SIG-M5 (cell line): ENCODE measurements at regions not wholly inside any gene's neighbourhood (a gene's known extent, or its start where the extent isn't known, plus 50 kb on each side); places are given as distances from the start of the nearest gene placed in this dataset.
"Not testable (repeated sequence)": the region's sequence is repeated elsewhere in the genome, so short reads cannot be mapped to it uniquely, and the experiment has no call there.

ENCODE experiments used
- DNase-seq: peaks from one replicate; lab custom pipeline; 2025; lab: John Stamatoyannopoulos, UW

GRCh38 chr15:87533637-87534036 is 722.9 kb downstream of the NTRK3 start:
- not testable (repeated sequence) for DNase-seq

GRCh38 chr15:87528873-87529272 is 727.7 kb downstream of the NTRK3 start:
- DNase-seq: no peak

- no peak for DNase-seq
These were observed 728.7 kb downstream of the NTRK3 start for GRCh38 chr15:87527875-87528274.

- no peak for DNase-seq
These were observed 729.1 kb downstream of the NTRK3 start for GRCh38 chr15:87527416-87527815.

- no peak for DNase-seq
These were observed 733.0 kb downstream of the NTRK3 start for GRCh38 chr15:87523516-87523915.

GRCh38 chr15:87522997-87523396 is 733.5 kb downstream of the NTRK3 start:
- DNase-seq: no peak

GRCh38 chr15:87518957-87519356 is 737.6 kb downstream of the NTRK3 start:
- DNase-seq: no peak

- no peak for DNase-seq
These were observed 748.5 kb downstream of the NTRK3 start for GRCh38 chr15:87508086-87508485.

- no peak for DNase-seq
These were observed 754.4 kb downstream of the NTRK3 start for GRCh38 chr15:87502173-87502572.

GRCh38 chr15:87500240-87500639 is 756.3 kb downstream of the NTRK3 start:
- DNase-seq: no peak

- no peak for DNase-seq
These were observed 758.0 kb downstream of the NTRK3 start for GRCh38 chr15:87498560-87498959.

- DNase-seq: no peak
These were observed 759.7 kb downstream of the NTRK3 start for GRCh38 chr15:87496795-87497194.

GRCh38 chr15:87496109-87496508 is 760.4 kb downstream of the NTRK3 start:
- no peak for DNase-seq

- no peak for DNase-seq
These were observed 762.7 kb downstream of the NTRK3 start for GRCh38 chr15:87493803-87494202.

- DNase-seq: no peak
These were observed 764.2 kb downstream of the NTRK3 start for GRCh38 chr15:87492321-87492720.

- DNase-seq: no peak
These were observed 765.9 kb downstream of the NTRK3 start for GRCh38 chr15:87490666-87491065.

GRCh38 chr15:87489902-87490665 is 766.5 kb downstream of the NTRK3 start:
- no peak for DNase-seq

- no peak for DNase-seq
These were observed 767.1 kb downstream of the NTRK3 start for GRCh38 chr15:87489456-87489855.

- DNase-seq: no peak
These were observed 769.1 kb downstream of the NTRK3 start for GRCh38 chr15:87487484-87487883.

- no peak for DNase-seq
These were observed 773.1 kb downstream of the NTRK3 start for GRCh38 chr15:87483468-87483867.

GRCh38 chr15:87481126-87481525 is 775.4 kb downstream of the NTRK3 start:
- DNase-seq: no peak

- DNase-seq: no peak
These were observed 777.9 kb downstream of the NTRK3 start for GRCh38 chr15:87478687-87479072.

- DNase-seq: no peak
These were observed 778.5 kb downstream of the NTRK3 start for GRCh38 chr15:87477737-87478686.
